Thoracic aorta (tissue), 2 donors: ENCODE measurements at regions not wholly inside any gene's neighbourhood (a gene's known extent, or its start where the extent isn't known, plus 50 kb on each side); places are given as distances from the start of the nearest gene placed in this dataset.

ENCODE experiments used
- ATAC-seq: fragments of 150-250 bp; one replicate; pipeline ENCODE4 v1.8.0; 2017; ENCODE audit warnings: low read depth; ENCODE audit not compliant: insufficient number of reproducible peaks, low FRiP score
- DNase-seq: peaks from one replicate; pipeline ENCODE4 v3.0.0-alpha.2; 2020; ENCODE audit warnings: low spot score
- H3K27ac ChIP-seq, 2 donors: fragments of 200-600 bp; sonication (generic); 1 replicate in 1 of 2; 2 replicates in 1 of 2; pipeline ENCODE4 v1.5.1; 2016; ENCODE audit warnings: mild to moderate bottlenecking in 2 of 2, moderate library complexity in 2 of 2
- H3K27me3 ChIP-seq: fragments of 200-600 bp; sonication (generic); replicated peaks from 2 replicates; pipeline ENCODE4 v1.6.0; 2016; ENCODE audit warnings: mild to moderate bottlenecking; ENCODE audit not compliant: insufficient read depth
- H3K36me3 ChIP-seq: fragments of 200-600 bp; sonication (generic); one replicate; pipeline ENCODE4 v1.5.1; 2016
- H3K4me1 ChIP-seq, 2 donors: fragments of 200-600 bp; sonication (generic); 1 replicate in 1 of 2; 2 replicates in 1 of 2; pipeline versions ENCODE4 v1.5.1 to v1.6.0; 2016; ENCODE audit warnings: low read depth in 2 of 2, mild to moderate bottlenecking in 1 of 2; ENCODE audit not compliant: control insufficient read depth in 1 of 2
- H3K4me3 ChIP-seq: fragments of 200-600 bp; sonication (generic); 2 replicates; pipeline ENCODE4 v1.5.1; 2016; ENCODE audit warnings: mild to moderate bottlenecking
- H3K9me3 ChIP-seq: fragments of 200-600 bp; sonication (generic); 2 replicates; pipeline ENCODE4 v1.5.1; 2016
- TF ChIP-seq, protein P1 (sequence below): fragments of 200-600 bp; sonication (generic); IDR thresholded peaks from one replicate; pipeline ENCODE4 v1.5.1; 2019; ENCODE audit warnings: antibody characterized with exemption

DNA sequence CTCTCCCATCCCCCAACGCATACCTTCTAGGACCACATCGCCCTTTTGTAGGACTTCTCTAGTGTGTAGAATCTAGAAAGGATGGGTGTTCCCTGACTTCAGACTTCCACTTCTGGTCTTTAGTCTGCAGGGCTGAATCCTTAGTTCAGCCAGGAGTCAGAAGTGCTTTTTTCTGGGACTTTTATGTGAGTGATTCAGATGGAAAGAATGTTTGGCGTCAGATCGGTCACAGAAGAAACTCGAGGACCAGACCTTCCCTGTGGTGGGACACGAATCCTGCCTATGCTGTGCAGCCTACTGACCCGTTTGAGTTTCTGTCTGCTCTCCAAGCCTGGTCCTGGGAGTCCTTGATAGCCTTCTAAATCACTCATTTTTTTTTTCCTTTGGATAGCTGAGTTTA lies 165.4 kb upstream of the SSTR1 start:
- Histone ChIP-seq H3K4me1 (no peaks in the 10 kb centered on the region), H3K4me3 (peak overlapping the region; percentile 8), H3K27ac (peak overlapping the region in 1 of 2 donors; percentile 22), H3K36me3 (no peaks in the 10 kb centered on the region), H3K27me3 (no peaks in the 10 kb centered on the region), H3K9me3 (no peaks in the 10 kb centered on the region)
- ATAC-seq (peak; percentile 40), DNase-seq (no peak)
- TF ChIP-seq, protein P1, sequence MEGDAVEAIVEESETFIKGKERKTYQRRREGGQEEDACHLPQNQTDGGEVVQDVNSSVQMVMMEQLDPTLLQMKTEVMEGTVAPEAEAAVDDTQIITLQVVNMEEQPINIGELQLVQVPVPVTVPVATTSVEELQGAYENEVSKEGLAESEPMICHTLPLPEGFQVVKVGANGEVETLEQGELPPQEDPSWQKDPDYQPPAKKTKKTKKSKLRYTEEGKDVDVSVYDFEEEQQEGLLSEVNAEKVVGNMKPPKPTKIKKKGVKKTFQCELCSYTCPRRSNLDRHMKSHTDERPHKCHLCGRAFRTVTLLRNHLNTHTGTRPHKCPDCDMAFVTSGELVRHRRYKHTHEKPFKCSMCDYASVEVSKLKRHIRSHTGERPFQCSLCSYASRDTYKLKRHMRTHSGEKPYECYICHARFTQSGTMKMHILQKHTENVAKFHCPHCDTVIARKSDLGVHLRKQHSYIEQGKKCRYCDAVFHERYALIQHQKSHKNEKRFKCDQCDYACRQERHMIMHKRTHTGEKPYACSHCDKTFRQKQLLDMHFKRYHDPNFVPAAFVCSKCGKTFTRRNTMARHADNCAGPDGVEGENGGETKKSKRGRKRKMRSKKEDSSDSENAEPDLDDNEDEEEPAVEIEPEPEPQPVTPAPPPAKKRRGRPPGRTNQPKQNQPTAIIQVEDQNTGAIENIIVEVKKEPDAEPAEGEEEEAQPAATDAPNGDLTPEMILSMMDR = no peak

DNA sequence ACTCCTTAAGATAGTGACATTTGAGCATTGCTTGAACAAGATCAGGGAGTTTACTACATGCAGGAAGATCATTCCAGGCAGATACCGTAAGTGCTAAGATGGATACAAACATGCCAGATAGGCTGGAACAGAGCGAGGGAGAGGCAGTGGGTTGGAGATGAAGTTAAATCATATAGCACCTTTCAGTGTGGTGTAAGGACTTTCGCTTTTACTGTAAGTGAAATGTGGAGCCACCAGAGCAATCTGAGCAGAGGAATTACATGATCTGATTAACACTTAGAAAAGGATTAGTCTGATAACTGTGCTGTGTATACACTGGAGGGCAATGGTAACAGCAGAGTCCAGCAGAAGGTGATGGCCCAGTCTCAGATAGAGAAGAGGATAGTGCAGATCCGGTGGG lies 163.0 kb upstream of the SSTR1 start:
- no peaks in the 10 kb centered on the region for H3K27me3 ChIP-seq
- no peaks in the 10 kb centered on the region for H3K36me3 ChIP-seq
- no peak overlapping the region for H3K27ac ChIP-seq
- TF ChIP-seq, protein P1 = no peak
- H3K4me3 ChIP-seq = no peak overlapping the region
- ATAC-seq (no peak), DNase-seq (no peak)
- no peaks in the 10 kb centered on the region for H3K9me3 ChIP-seq
- H3K4me1 ChIP-seq = no peaks in the 10 kb centered on the region

DNA sequence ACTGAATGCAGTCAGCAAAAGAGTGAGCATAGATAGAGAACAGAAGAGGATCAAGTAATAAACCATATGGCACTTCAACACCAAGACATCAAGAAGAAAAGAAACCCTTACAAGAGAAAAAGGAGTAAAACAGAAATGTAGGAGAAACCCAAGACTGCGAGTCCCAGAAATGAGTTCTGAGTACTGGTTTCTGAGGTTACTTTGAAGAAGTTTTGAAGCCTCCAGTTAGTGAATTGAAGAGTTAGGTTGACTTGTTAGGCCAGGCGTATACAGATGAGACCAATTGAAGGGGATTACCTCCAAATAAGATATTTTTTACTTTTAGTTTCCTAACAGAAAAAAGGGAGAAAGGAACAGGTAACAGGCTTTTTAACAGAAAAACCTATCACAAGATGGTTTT lies 162.2 kb upstream of the SSTR1 start:
- Histone ChIP-seq H3K4me1 (no peaks in the 10 kb centered on the region), H3K27ac (no peak overlapping the region), H3K27me3 (no peaks in the 10 kb centered on the region), H3K36me3 (no peaks in the 10 kb centered on the region), H3K4me3 (no peak overlapping the region), H3K9me3 (no peaks in the 10 kb centered on the region)
- ATAC-seq = no peak
- TF ChIP-seq, protein P1 = no peak
- no peak for DNase-seq

DNA sequence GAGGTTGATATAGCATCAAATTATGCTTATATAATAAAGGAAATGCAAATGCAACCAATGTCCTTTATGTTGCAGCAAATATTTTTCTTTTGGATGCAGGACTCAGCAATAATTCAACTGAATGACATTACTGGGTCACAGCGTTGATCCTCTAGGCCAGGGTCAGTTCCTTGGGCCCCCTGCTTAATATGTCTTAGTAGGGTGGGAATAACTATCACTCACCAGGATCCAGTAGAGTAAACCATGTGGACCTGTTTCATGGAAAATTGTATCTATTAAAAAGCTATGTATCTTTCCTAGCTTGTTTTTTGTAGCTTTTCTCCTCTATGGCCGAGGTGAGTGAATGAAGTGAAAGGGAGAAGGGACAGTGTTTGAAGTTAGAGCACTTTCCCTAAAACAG lies 161.5 kb upstream of the SSTR1 start:
- Histone ChIP-seq H3K4me1 (no peaks in the 10 kb centered on the region), H3K27ac (no peak overlapping the region), H3K27me3 (no peaks in the 10 kb centered on the region), H3K36me3 (no peaks in the 10 kb centered on the region), H3K9me3 (no peaks in the 10 kb centered on the region), H3K4me3 (no peak overlapping the region)
- ATAC-seq (no peak), DNase-seq (no peak)
- TF ChIP-seq, protein P1 = no peak

DNA sequence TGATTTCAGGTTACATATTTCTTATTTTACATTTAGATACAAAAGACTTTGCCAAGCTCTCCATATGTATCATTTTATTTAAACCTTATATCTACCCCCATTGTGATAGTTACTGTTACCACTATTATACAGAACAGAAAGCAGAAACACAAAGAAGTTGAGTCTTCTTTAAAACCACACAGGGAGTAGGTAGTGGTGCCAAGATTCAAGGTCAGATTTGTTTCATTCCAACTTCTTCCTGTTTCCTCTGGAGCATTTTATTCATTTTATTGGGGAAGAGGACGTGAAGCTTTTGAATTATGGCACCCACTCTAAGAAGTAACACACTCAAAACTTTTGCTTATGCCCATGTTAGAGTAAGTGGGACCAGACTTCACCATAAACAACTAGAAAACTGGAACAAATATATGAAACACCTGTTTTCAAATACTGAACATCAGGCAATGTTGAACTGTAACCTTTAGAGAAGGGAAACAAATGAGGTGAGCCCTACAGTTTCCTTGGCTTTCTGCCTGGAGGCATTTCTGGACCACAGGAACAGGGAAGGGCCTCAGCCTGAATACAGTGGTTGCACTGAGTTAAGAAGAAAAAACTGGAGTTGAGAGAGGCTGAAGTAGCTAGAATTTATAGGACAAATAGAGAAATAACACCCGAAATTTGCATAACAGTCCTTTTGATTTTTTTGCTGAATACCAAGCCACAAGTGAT lies 160.4 kb upstream of the SSTR1 start:
- Histone ChIP-seq H3K27ac (no peak overlapping the region), H3K27me3 (no peaks in the 10 kb centered on the region), H3K9me3 (no peaks in the 10 kb centered on the region), H3K36me3 (no peaks in the 10 kb centered on the region), H3K4me3 (no peak overlapping the region), H3K4me1 (no peaks in the 10 kb centered on the region)
- TF ChIP-seq, protein P1 = no peak
- no peak for ATAC-seq
- no peak for DNase-seq
